ENCODE measurements at regions not wholly inside any gene's neighbourhood (a gene's known extent, or its start where the extent isn't known, plus 50 kb on each side); places are given as distances from the start of the nearest gene placed in this dataset.

DNA sequence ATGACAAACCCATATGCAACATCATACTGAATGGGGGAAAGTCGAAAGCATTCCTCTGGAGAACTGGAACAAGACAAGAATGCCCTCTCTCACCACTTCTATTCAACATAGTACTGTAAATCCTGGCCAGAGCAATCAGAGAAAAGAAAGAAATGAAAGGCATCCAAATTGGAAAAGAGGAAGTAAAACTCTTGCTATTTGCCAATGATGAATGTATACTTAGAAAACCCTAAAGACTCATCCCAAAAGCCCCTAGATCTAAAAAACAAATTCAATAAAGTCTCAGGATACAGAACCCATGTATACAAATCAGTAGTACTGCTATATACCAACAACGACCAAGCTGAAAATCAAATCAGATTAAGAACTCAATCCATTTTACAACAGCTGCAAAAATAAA lies 66.9 kb downstream of the SPATA31C2 start:
- no peak for TF ChIP-seq CTCF (IDR thresholded peaks at IDR 0.05; ENCODE audit: low read depth, low read length, missing control alignments)
- no peak overlapping the region for H3K4me3 ChIP-seq (replicated peaks; ENCODE audit: low read depth, low read length)
- DNase-seq (ENCODE audit: extremely low read depth, low read depth), result no peak

DNA sequence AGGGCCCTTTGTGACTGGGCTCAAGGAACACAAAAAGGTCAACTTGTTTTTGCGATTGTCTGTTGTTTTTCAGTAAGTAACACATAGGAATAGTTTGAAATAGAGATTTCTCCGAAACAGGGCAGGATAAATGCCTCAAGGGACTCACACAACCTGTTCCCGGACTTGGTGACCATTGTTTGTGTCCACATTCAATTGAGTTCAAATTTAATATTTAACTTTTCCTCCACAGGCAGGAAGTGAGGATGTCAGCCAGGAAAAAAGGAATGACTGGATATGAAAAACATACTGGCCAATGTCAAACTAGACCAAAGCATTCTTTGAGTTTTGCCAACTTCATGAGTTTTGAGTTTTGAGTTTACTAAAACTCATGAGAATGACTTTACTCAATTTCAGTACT lies 72.7 kb downstream of the SPATA31C2 start:
- TF ChIP-seq CTCF (IDR thresholded peaks at IDR 0.05; ENCODE audit: low read depth, low read length, missing control alignments), result no peak
- DNase-seq (ENCODE audit: extremely low read depth, low read depth), result no peak
- no peak overlapping the region for H3K4me3 ChIP-seq (replicated peaks; ENCODE audit: low read depth, low read length)

DNA sequence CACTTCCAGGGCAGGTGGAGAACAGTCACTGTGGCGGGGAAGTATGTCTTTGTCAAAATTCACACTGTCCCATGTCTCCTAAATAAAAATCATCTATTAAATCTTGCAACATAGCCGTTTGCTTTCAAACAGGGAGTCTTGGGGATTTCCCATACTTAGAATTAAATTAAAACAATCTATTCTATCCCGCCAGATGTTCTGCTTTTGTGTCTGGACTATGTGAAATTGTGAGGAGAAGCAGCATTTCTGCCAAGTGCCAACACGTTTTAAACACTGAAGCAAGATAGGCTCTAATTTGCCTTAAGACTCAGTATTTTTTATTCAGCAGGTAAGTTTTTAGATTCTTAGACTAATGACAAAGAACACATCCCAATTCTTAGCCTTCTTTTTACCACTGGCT lies 73.7 kb downstream of the SPATA31C2 start:
- H3K4me3 ChIP-seq (replicated peaks; ENCODE audit: low read depth, low read length), result no peak overlapping the region
- no peak for DNase-seq (ENCODE audit: extremely low read depth, low read depth)
- TF ChIP-seq CTCF (IDR thresholded peaks at IDR 0.05; ENCODE audit: low read depth, low read length, missing control alignments), result no peak

- TF ChIP-seq CTCF (IDR thresholded peaks at IDR 0.05; ENCODE audit: low read depth, low read length, missing control alignments), result no peak
- no peak for DNase-seq (ENCODE audit: extremely low read depth, low read depth)
- no peak overlapping the region for H3K4me3 ChIP-seq (replicated peaks; ENCODE audit: low read depth, low read length)
Measured at GRCh38 chr9:88060746-88061145, 77.5 kb downstream of the SPATA31C2 start.

DNA sequence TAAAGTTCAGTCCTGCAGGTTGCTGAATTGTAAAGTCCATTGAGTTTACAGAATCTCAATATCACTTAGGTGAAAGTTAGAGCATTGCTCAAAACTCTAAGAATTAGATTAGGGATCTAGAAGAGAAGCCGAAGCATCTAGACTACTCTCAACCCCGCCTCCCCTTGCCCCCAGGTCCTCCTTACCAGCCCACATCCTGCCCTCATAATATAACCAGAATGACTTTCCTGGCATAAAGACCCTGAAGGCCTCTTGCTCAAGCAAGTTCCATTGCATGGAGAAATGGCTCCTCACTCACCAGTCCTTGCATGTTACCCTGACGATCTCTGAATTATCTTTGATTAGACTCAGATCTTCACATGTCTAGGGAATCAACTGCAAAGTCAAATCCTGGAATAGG lies 78.8 kb downstream of the SPATA31C2 start:
- no peak for DNase-seq (ENCODE audit: extremely low read depth, low read depth)
- no peak for TF ChIP-seq CTCF (IDR thresholded peaks at IDR 0.05; ENCODE audit: low read depth, low read length, missing control alignments)
- no peak overlapping the region for H3K4me3 ChIP-seq (replicated peaks; ENCODE audit: low read depth, low read length)

GRCh38 chr9:88056876-88057275 lies 81.4 kb downstream of the SPATA31C2 start:
- DNase-seq (ENCODE audit: extremely low read depth, low read depth), result no peak
- no peak for TF ChIP-seq CTCF (IDR thresholded peaks at IDR 0.05; ENCODE audit: low read depth, low read length, missing control alignments)
- no peak overlapping the region for H3K4me3 ChIP-seq (replicated peaks; ENCODE audit: low read depth, low read length)

DNA sequence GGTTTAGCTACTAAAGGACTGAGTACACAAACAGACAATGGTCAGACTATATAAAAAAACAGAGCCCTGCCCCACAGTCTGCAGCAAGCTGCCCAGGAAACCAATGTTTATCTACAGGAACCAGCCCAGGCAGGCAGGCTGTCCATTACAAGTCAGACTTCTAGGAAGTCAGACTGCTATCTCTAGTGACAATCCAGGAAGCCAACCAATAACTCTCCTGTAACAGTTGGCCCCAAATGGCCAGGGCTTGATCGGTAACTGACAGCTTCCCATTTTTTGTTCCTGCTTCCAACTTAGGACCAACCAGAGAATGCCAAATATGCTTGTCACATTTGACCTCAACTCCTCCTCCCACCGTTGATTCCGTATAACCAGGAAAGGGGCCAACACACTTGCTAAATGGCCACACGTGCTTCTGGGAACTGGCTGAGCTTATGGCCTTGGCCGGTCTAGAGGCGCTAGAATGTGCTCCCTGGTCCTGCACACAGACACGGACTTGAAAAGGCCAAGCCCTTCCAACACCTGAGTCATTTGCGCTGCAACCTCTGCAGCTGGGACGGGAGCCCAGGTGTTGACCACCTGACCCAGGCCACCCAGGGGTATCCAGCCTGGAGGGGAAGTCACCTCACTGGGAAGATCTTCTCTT lies 79.6 kb upstream of the CDK20 start:
- no peak for TF ChIP-seq CTCF (IDR thresholded peaks at IDR 0.05; ENCODE audit: low read depth, low read length, missing control alignments)
- no peak overlapping the region for H3K4me3 ChIP-seq (replicated peaks; ENCODE audit: low read depth, low read length)
- DNase-seq (ENCODE audit: extremely low read depth, low read depth), result no peak
